Stimulated activated CD4-positive, alpha-beta T cell treated with anti-CD3 and anti-CD28 coated beads, TNF-alpha, amount 100 ng/mL, for 1 hour (primary cell): ENCODE measurements at regions not wholly inside any gene's neighbourhood (a gene's known extent, or its start where the extent isn't known, plus 50 kb on each side); places are given as distances from the start of the nearest gene placed in this dataset.

Experiments
- DNase-seq, 3 donors: peaks; one replicate each; pipeline ENCODE4 v3.0.0-alpha.2; 2020; ENCODE audit warnings: low read depth in 3 of 3, low spot score in 1 of 3

- no peak for DNase-seq
Observed at GRCh38 chr12:127233016-127233415, 1034.0 kb upstream of the TMEM132C start.

GRCh38 chr12:127235761-127236160, 1031.2 kb upstream of the TMEM132C start:
- DNase-seq, result no peak

GRCh38 chr12:127236491-127236890, 1030.5 kb upstream of the TMEM132C start:
- no peak for DNase-seq

- DNase-seq, result no peak
Observed at GRCh38 chr12:127237151-127237550, 1029.8 kb upstream of the TMEM132C start.

- no peak for DNase-seq
Observed at GRCh38 chr12:127238107-127238506, 1028.9 kb upstream of the TMEM132C start.

GRCh38 chr12:127239781-127240180, 1027.2 kb upstream of the TMEM132C start:
- no peak for DNase-seq

GRCh38 chr12:127240249-127240929, 1026.6 kb upstream of the TMEM132C start:
- DNase-seq, result no peak

GRCh38 chr12:127241072-127241817, 1025.7 kb upstream of the TMEM132C start:
- no peak for DNase-seq

- DNase-seq, result no peak
Observed at GRCh38 chr12:127245009-127245408, 1022.0 kb upstream of the TMEM132C start.

- no peak for DNase-seq
Observed at GRCh38 chr12:127245437-127245836, 1021.5 kb upstream of the TMEM132C start.

- DNase-seq, result no peak
Observed at GRCh38 chr12:127247937-127248336, 1019.0 kb upstream of the TMEM132C start.

- DNase-seq, result no peak
Observed at GRCh38 chr12:127249428-127249827, 1017.5 kb upstream of the TMEM132C start.

- no peak for DNase-seq
Observed at GRCh38 chr12:127253797-127254327, 1013.1 kb upstream of the TMEM132C start.

- no peak for DNase-seq
Observed at GRCh38 chr12:127254420-127254955, 1012.5 kb upstream of the TMEM132C start.

- DNase-seq, result no peak
Observed at GRCh38 chr12:127257366-127257935, 1009.5 kb upstream of the TMEM132C start.

GRCh38 chr12:127260531-127260930, 1006.4 kb upstream of the TMEM132C start:
- DNase-seq, result no peak

GRCh38 chr12:127260999-127261398, 1006.0 kb upstream of the TMEM132C start:
- DNase-seq, result no peak

- DNase-seq, result no peak
Observed at GRCh38 chr12:127262615-127263014, 1004.4 kb upstream of the TMEM132C start.

- DNase-seq, result no peak
Observed at GRCh38 chr12:127263621-127264020, 1003.3 kb upstream of the TMEM132C start.

- DNase-seq, result no peak
Observed at GRCh38 chr12:127267128-127267527, 999.8 kb upstream of the TMEM132C start.

GRCh38 chr12:127268213-127268612, 998.8 kb upstream of the TMEM132C start:
- DNase-seq, result no peak
